ENCODE measurements at regions not wholly inside any gene's neighbourhood (a gene's known extent, or its start where the extent isn't known, plus 50 kb on each side); places are given as distances from the start of the nearest gene placed in this dataset.

GRCh38 chr10:121089434-121089833 is 238.3 kb downstream of the WDR11 start:
- H3K27ac Mint-ChIP-seq, result no peak overlapping the region
- H3K27me3 Mint-ChIP-seq (ENCODE audit: low read depth in 3 of 3), result peaks cover 0 to 6% (median 0%) of the 10 kb centered on the region in 3 donors
- no peaks in the 10 kb centered on the region for H3K4me1 Mint-ChIP-seq
- no peaks in the 10 kb centered on the region for H3K36me3 Mint-ChIP-seq
- no peak overlapping the region for H3K4me3 Mint-ChIP-seq
- no peak for DNase-seq
- H3K9me3 Mint-ChIP-seq, result no peaks in the 10 kb centered on the region

DNA sequence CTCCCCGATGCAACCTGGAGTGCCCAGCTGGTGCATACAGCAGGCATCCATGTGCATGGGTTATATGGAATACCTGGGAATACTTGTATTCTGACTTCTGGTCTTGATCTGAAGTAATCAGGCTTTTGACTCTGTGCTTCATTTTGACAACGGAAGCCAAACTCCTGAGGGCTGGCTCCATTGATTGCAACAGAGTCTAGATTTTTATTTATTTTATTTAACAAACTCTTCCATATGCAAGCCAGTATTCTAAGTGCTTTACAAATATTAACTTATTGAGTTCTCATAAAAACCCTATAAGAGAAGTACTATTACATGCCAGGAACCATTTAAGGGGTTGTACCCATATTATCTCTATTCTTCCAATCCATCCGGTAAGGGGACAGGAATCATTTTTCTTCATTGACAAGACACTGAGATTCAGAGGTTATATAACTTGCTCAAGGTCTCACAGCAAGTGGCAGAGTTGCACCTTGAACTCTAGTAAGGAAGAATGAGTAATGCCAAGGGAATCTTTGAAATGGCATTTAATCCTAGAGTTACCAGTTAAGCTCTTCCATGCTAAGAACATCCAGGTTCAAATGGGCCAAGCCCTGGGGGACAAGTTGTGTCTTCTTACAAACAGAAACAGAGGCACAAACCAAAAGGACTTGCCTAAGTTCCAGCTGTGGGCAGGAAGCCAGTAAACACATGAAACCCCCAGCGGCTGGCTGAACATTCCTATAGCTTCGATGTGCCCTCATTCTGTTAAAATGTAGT is 241.0 kb downstream of the WDR11 start:
- Mint-ChIP-seq H3K4me1 (no peaks in the 10 kb centered on the region), H3K9me3 (no peaks in the 10 kb centered on the region), H3K27ac (no peak overlapping the region), H3K27me3 (ENCODE audit: low read depth in 3 of 3) (peaks cover 0 to 4% (median 2%) of the 10 kb centered on the region in 3 donors), H3K4me3 (no peak overlapping the region), H3K36me3 (no peaks in the 10 kb centered on the region)
- no peak for DNase-seq

- Mint-ChIP-seq H3K9me3 (no peaks in the 10 kb centered on the region), H3K4me1 (no peaks in the 10 kb centered on the region), H3K4me3 (no peak overlapping the region), H3K36me3 (no peaks in the 10 kb centered on the region), H3K27ac (no peak overlapping the region), H3K27me3 (ENCODE audit: low read depth in 3 of 3) (peaks cover 0 to 4% (median 2%) of the 10 kb centered on the region in 3 donors)
- DNase-seq, result no peak
These were observed 241.5 kb downstream of the WDR11 start for GRCh38 chr10:121092720-121093095.

DNA sequence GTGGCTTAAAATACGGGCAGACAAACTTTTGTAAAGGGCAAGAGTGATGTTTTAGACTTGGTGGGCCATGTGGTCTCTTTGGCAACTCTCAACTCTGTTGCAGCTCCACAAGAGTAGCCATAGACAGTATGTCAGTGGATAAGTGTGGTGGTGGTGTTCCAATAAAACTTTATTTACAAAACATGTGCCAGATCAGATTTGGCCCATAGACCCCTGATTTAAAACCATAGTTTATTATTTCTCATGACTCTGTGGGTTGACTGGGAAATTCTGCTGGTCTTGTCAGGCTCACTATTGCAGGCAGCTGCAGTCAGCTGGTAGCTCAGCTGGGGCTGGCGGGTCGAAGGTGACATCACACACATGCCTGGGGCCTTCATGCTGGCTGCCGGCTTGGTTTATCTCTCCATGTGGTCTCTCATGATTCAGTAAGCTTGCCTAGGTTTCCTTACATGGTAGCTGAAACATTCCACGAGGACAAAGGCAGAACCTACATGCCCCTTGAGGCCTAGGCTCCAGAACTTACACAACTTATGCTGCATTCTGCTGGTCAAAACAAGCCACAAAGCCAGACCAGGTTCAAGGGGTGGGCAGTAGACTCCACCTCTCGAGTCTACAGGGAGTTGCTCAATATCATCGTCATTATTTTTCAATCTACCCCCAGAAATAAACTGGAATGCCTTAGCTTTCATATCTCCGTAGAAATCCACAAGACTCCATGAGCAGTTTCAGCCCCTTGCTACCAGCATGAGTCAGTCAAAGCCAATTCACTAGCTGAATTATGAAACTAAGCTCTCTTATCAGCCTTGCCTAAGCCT is 245.7 kb downstream of the WDR11 start:
- Mint-ChIP-seq H3K27ac (no peak overlapping the region), H3K9me3 (no peaks in the 10 kb centered on the region), H3K4me1 (no peaks in the 10 kb centered on the region), H3K27me3 (ENCODE audit: low read depth in 3 of 3) (peaks cover 0 to 5% (median 2%) of the 10 kb centered on the region in 3 donors), H3K4me3 (no peak overlapping the region), H3K36me3 (no peaks in the 10 kb centered on the region)
- no peak for DNase-seq

DNA sequence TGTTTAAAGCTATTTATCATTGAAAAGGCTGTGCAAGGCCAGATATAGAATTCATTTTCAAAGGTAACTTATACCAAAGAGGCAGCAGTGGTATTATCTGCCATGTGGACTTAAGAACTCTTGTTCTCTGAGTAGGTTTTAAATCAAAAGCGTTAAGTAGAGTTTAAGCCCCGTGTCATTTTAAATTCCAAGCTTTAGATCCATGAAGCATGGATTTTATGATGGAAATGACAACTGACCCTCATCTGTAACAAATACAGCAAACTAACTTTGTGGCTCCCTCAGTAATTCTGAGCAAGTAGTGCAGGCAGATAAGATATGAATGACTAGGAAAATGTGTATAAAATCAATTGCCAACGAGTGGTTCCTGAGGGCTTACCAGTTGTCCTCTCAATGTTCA is 247.0 kb downstream of the WDR11 start:
- Mint-ChIP-seq H3K36me3 (no peaks in the 10 kb centered on the region), H3K27me3 (ENCODE audit: low read depth in 3 of 3) (peaks cover 0 to 3% (median 2%) of the 10 kb centered on the region in 3 donors), H3K4me3 (no peak overlapping the region), H3K9me3 (no peaks in the 10 kb centered on the region), H3K27ac (no peak overlapping the region), H3K4me1 (no peaks in the 10 kb centered on the region)
- DNase-seq, result no peak

DNA sequence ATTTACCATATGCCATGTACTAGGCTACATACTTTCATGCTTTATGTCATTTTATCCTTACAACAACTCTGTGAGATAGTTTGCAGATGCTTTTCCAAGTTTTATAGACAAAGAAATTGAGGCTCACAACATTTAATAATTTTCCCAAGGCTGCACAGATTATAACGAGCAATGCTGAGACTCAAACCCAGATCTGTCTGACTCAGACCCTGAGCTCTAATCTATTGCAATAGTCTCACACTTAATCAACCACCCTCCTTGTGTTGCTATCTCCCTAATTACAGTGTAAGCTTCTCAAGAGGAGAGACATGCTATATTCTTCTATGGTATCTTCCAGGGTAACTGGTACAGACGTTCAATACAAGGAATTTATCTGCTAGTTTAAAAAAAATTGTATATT is 247.6 kb downstream of the WDR11 start:
- Mint-ChIP-seq H3K27me3 (ENCODE audit: low read depth in 3 of 3) (peaks cover 0 to 3% (median 2%) of the 10 kb centered on the region in 3 donors), H3K9me3 (no peaks in the 10 kb centered on the region), H3K4me1 (no peaks in the 10 kb centered on the region), H3K4me3 (no peak overlapping the region), H3K27ac (no peak overlapping the region), H3K36me3 (no peaks in the 10 kb centered on the region)
- no peak for DNase-seq

DNA sequence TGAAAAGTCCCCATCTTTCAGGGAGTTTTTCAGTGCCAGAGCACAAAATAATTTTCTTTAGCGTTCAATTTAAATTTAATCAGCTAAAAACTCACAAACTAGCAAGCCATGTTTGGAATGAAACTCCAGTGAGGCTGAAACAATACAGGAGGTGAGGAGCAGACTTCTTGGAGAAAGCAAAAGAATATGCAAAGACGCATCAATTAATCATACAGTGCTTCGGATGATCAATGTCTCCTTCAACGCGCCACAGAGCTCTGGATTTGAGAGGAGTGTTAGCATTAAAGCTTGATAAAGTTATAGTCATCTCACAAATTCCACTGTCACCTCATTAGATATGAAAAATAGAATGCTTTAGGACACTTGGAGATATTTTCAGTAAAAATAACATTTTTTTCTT is 248.0 kb downstream of the WDR11 start:
- DNase-seq, result no peak
- no peak overlapping the region for H3K27ac Mint-ChIP-seq
- H3K4me3 Mint-ChIP-seq, result no peak overlapping the region
- peaks cover 0 to 3% (median 2%) of the 10 kb centered on the region in 3 donors for H3K27me3 Mint-ChIP-seq (ENCODE audit: low read depth in 3 of 3)
- H3K4me1 Mint-ChIP-seq, result no peaks in the 10 kb centered on the region
- H3K36me3 Mint-ChIP-seq, result no peaks in the 10 kb centered on the region
- H3K9me3 Mint-ChIP-seq, result no peaks in the 10 kb centered on the region

- H3K27me3 Mint-ChIP-seq (ENCODE audit: low read depth in 3 of 3), result peaks cover 0 to 3% (median 2%) of the 10 kb centered on the region in 3 donors
- no peak overlapping the region for H3K27ac Mint-ChIP-seq
- no peaks in the 10 kb centered on the region for H3K4me1 Mint-ChIP-seq
- H3K9me3 Mint-ChIP-seq, result no peaks in the 10 kb centered on the region
- no peaks in the 10 kb centered on the region for H3K36me3 Mint-ChIP-seq
- H3K4me3 Mint-ChIP-seq, result no peak overlapping the region
- no peak for DNase-seq
These were observed 248.4 kb downstream of the WDR11 start for GRCh38 chr10:121099592-121099991.

DNA sequence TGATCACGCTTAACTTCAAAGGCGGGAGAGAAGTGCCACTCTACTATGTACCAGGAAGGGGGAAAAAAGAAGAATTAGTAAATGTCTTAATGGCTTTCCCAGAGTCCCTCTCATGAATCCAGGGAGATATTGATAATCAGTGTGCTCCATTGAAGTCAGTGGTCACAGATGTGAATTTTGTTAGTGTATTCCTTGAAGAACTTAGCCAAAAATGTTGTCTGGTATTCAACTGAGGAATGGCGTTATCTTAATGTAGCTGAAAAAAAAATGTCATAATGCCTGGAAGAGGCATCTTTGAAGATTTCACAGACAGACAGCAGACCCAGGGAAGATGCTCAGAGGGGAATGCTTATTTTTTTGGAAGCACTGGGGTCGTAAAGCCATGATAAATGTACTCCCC is 250.4 kb downstream of the WDR11 start:
- Mint-ChIP-seq H3K27ac (no peak overlapping the region), H3K36me3 (no peaks in the 10 kb centered on the region), H3K9me3 (no peaks in the 10 kb centered on the region), H3K27me3 (ENCODE audit: low read depth in 3 of 3) (peaks cover 2 to 3% (median 2%) of the 10 kb centered on the region in 3 donors), H3K4me1 (no peaks in the 10 kb centered on the region), H3K4me3 (no peak overlapping the region)
- no peak for DNase-seq

- no peak overlapping the region for H3K27ac Mint-ChIP-seq
- no peak overlapping the region for H3K4me3 Mint-ChIP-seq
- DNase-seq, result no peak
- H3K4me1 Mint-ChIP-seq, result no peaks in the 10 kb centered on the region
- H3K27me3 Mint-ChIP-seq (ENCODE audit: low read depth in 3 of 3), result peaks cover 0 to 3% (median 2%) of the 10 kb centered on the region in 3 donors
- no peaks in the 10 kb centered on the region for H3K36me3 Mint-ChIP-seq
- H3K9me3 Mint-ChIP-seq, result no peaks in the 10 kb centered on the region
These were observed 251.5 kb downstream of the WDR11 start for GRCh38 chr10:121102706-121103105.

- no peak for DNase-seq
- Mint-ChIP-seq H3K4me3 (no peak overlapping the region), H3K27ac (no peak overlapping the region), H3K4me1 (no peaks in the 10 kb centered on the region), H3K36me3 (no peaks in the 10 kb centered on the region), H3K9me3 (no peaks in the 10 kb centered on the region), H3K27me3 (ENCODE audit: low read depth in 3 of 3) (peaks cover 0 to 3% (median 2%) of the 10 kb centered on the region in 3 donors)
These were observed 253.4 kb downstream of the WDR11 start for GRCh38 chr10:121104476-121105111.

- H3K9me3 Mint-ChIP-seq, result no peaks in the 10 kb centered on the region
- DNase-seq, result no peak
- H3K27ac Mint-ChIP-seq, result no peak overlapping the region
- H3K27me3 Mint-ChIP-seq (ENCODE audit: low read depth in 3 of 3), result peaks cover 2% of the 10 kb centered on the region in 3 donors
- H3K4me3 Mint-ChIP-seq, result no peak overlapping the region
- no peaks in the 10 kb centered on the region for H3K4me1 Mint-ChIP-seq
- H3K36me3 Mint-ChIP-seq, result no peaks in the 10 kb centered on the region
These were observed 255.4 kb downstream of the WDR11 start for GRCh38 chr10:121106611-121107010.

DNA sequence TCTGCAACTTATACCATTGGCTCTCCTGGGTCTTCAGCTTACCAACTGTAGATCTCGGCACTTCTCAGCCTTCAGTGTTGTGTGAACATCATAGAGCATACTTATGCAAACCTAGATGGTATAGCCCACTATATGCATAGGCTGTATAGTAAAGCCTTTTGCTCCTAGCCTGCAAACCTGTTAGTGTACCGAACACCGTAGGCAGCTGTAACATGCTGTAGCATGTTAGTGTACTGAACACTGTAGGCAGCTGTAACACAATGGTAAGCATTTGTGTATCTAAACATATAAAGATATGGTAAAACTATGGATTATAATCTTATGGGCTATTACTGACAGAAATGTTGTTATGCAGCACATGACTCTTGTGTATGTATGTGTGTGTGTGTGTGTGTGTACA is 256.9 kb downstream of the WDR11 start:
- Mint-ChIP-seq H3K27me3 (ENCODE audit: low read depth in 3 of 3) (peaks cover 2 to 5% (median 4%) of the 10 kb centered on the region in 3 donors), H3K4me1 (no peaks in the 10 kb centered on the region), H3K36me3 (no peaks in the 10 kb centered on the region)

GRCh38 chr10:121110369-121110768 is 259.2 kb downstream of the WDR11 start:
- H3K4me3 Mint-ChIP-seq, result no peak overlapping the region
- H3K9me3 Mint-ChIP-seq, result peaks cover 0 to 2% (median 1%) of the 10 kb centered on the region in 6 donors
- no peaks in the 10 kb centered on the region for H3K36me3 Mint-ChIP-seq
- no peaks in the 10 kb centered on the region for H3K4me1 Mint-ChIP-seq
- peaks cover 2 to 5% (median 4%) of the 10 kb centered on the region in 3 donors for H3K27me3 Mint-ChIP-seq (ENCODE audit: low read depth in 3 of 3)
- DNase-seq, result no peak
- H3K27ac Mint-ChIP-seq, result no peak overlapping the region

More for the DNA sequence above, 256.9 kb downstream of the WDR11 start:
- Mint-ChIP-seq H3K9me3 (no peaks in the 10 kb centered on the region), H3K27ac (no peak overlapping the region), H3K4me3 (no peak overlapping the region)
- DNase-seq, result no peak

Measured in immature natural killer cell (primary cell).